Karpas-422 (cell line): ENCODE measurements at regions not wholly inside any gene's neighbourhood (a gene's known extent, or its start where the extent isn't known, plus 50 kb on each side); places are given as distances from the start of the nearest gene placed in this dataset.

Source experiments
- DNase-seq: peaks from one replicate; pipeline ENCODE4 v3.0.0-alpha.2; 2015
- H2AFZ ChIP-seq: fragments of 200-600 bp; sonication (generic); 2 replicates; pipeline ENCODE4 v1.6.1; 2014; ENCODE audit warnings: antibody characterized with exemption, low read length, mixed read lengths
- H3K27ac ChIP-seq: fragments of 200-600 bp; sonication (generic); 2 replicates; pipeline ENCODE4 v1.5.1; 2014; ENCODE audit warnings: mild to moderate bottlenecking, low read length, moderate library complexity
- H3K27me3 ChIP-seq: fragments of 200-600 bp; sonication (generic); 2 replicates; pipeline ENCODE4 v1.6.1; 2014; ENCODE audit warnings: low read length, mixed read lengths
- H3K36me3 ChIP-seq: fragments of 200-600 bp; sonication (generic); 2 replicates; pipeline ENCODE4 v1.6.1; 2014; ENCODE audit warnings: low read length, mixed read lengths; ENCODE audit not compliant: insufficient read depth
- H3K4me1 ChIP-seq: fragments of 200-600 bp; sonication (generic); 2 replicates; pipeline ENCODE4 v1.6.1; 2014; ENCODE audit warnings: mild to moderate bottlenecking, low read length, mixed read lengths
- H3K4me2 ChIP-seq: fragments of 200-600 bp; sonication (generic); 2 replicates; pipeline ENCODE4 v1.6.1; 2014; ENCODE audit warnings: low read length, low read depth, mild to moderate bottlenecking; ENCODE audit not compliant: poor library complexity, severe bottlenecking
- H3K4me3 ChIP-seq: fragments of 200-600 bp; sonication (generic); 2 replicates; pipeline ENCODE4 v1.5.1; 2014; ENCODE audit warnings: mild to moderate bottlenecking, antibody characterized with exemption, low read length, mixed read lengths
- H3K79me2 ChIP-seq: fragments of 200-600 bp; sonication (generic); 2 replicates; pipeline ENCODE4 v1.6.1; 2014; ENCODE audit warnings: mild to moderate bottlenecking, low read length, mixed read lengths
- H3K9ac ChIP-seq: fragments of 200-600 bp; sonication (generic); 2 replicates; pipeline ENCODE4 v1.6.0; 2014; ENCODE audit warnings: low read length
- H3K9me2 ChIP-seq: fragments of 200-600 bp; sonication (generic), shearing (Covaris generic); replicated peaks from 2 replicates; pipeline ENCODE4 v1.6.0; 2014; ENCODE audit warnings: mild to moderate bottlenecking, low read length, moderate library complexity; ENCODE audit not compliant: insufficient read depth
- H3K9me3 ChIP-seq: fragments of 300-700, 200-600 bp; sonication (generic); 2 replicates; pipeline ENCODE4 v1.6.1; 2014; ENCODE audit warnings: low read length, mixed read lengths
- H4K20me1 ChIP-seq: fragments of 200-600 bp; sonication (generic); 2 replicates; pipeline ENCODE4 v1.6.1; 2014; ENCODE audit warnings: mild to moderate bottlenecking, antibody characterized with exemption, low read length, low read depth; ENCODE audit not compliant: insufficient read depth

- H3K4me3 ChIP-seq, result no peak overlapping the region
- H3K4me1 ChIP-seq, result no peaks in the 10 kb centered on the region
- no peaks in the 10 kb centered on the region for H4K20me1 ChIP-seq
- H3K36me3 ChIP-seq, result no peaks in the 10 kb centered on the region
- no peak overlapping the region for H3K9ac ChIP-seq
- no peak overlapping the region for H3K27ac ChIP-seq
- H3K27me3 ChIP-seq, result no peaks in the 10 kb centered on the region
- H3K4me2 ChIP-seq, result no peak overlapping the region
- no peaks in the 10 kb centered on the region for H3K9me2 ChIP-seq
- no peak for DNase-seq
- H2AFZ ChIP-seq, result no peak overlapping the region
- no peaks in the 10 kb centered on the region for H3K79me2 ChIP-seq
- H3K9me3 ChIP-seq, result peaks cover 9% of the 10 kb centered on the region; the same call in 1 of the 2 replicates
Measured at GRCh38 chr3:7874116-7874515, 627.5 kb upstream of the LMCD1 start.

GRCh38 chr3:7875925-7876324 lies 625.7 kb upstream of the LMCD1 start:
- no peak overlapping the region for H3K27ac ChIP-seq
- no peaks in the 10 kb centered on the region for H3K27me3 ChIP-seq
- H3K4me1 ChIP-seq, result no peaks in the 10 kb centered on the region
- H3K9me2 ChIP-seq, result no peaks in the 10 kb centered on the region
- no peaks in the 10 kb centered on the region for H3K36me3 ChIP-seq
- no peak for DNase-seq
- H3K4me3 ChIP-seq, result no peak overlapping the region
- H2AFZ ChIP-seq, result no peak overlapping the region
- peaks cover 20% of the 10 kb centered on the region; the same call in 1 of the 2 replicates for H3K9me3 ChIP-seq
- no peak overlapping the region for H3K9ac ChIP-seq
- no peaks in the 10 kb centered on the region for H3K79me2 ChIP-seq
- H3K4me2 ChIP-seq, result no peak overlapping the region
- no peaks in the 10 kb centered on the region for H4K20me1 ChIP-seq

GRCh38 chr3:7876741-7877297 lies 624.8 kb upstream of the LMCD1 start:
- Histone ChIP-seq H3K27ac (no peak overlapping the region), H3K79me2 (no peaks in the 10 kb centered on the region), H3K36me3 (no peaks in the 10 kb centered on the region), H3K9ac (no peak overlapping the region), H3K9me3 (peaks cover 20% of the 10 kb centered on the region; the same call in 1 of the 2 replicates), H3K4me3 (no peak overlapping the region), H2AFZ (no peak overlapping the region), H3K4me1 (no peaks in the 10 kb centered on the region), H3K9me2 (no peaks in the 10 kb centered on the region), H4K20me1 (no peaks in the 10 kb centered on the region), H3K4me2 (no peak overlapping the region), H3K27me3 (no peaks in the 10 kb centered on the region)
- no peak for DNase-seq

GRCh38 chr3:7877312-7877711 lies 624.3 kb upstream of the LMCD1 start:
- H3K79me2 ChIP-seq, result no peaks in the 10 kb centered on the region
- H3K27ac ChIP-seq, result no peak overlapping the region
- H3K36me3 ChIP-seq, result no peaks in the 10 kb centered on the region
- no peaks in the 10 kb centered on the region for H4K20me1 ChIP-seq
- no peaks in the 10 kb centered on the region for H3K4me1 ChIP-seq
- peaks cover 20% of the 10 kb centered on the region; the same call in 1 of the 2 replicates for H3K9me3 ChIP-seq
- no peaks in the 10 kb centered on the region for H3K27me3 ChIP-seq
- H3K9me2 ChIP-seq, result no peaks in the 10 kb centered on the region
- DNase-seq, result no peak
- no peak overlapping the region for H3K4me3 ChIP-seq
- H3K4me2 ChIP-seq, result no peak overlapping the region
- no peak overlapping the region for H2AFZ ChIP-seq
- H3K9ac ChIP-seq, result no peak overlapping the region

GRCh38 chr3:7879572-7879971 lies 622.1 kb upstream of the LMCD1 start:
- Histone ChIP-seq H3K79me2 (no peaks in the 10 kb centered on the region), H3K27me3 (no peaks in the 10 kb centered on the region), H3K9ac (no peak overlapping the region), H3K27ac (no peak overlapping the region), H3K9me3 (peaks cover 20% of the 10 kb centered on the region; the same call in 1 of the 2 replicates), H4K20me1 (no peaks in the 10 kb centered on the region), H3K4me2 (no peak overlapping the region), H3K9me2 (no peaks in the 10 kb centered on the region), H3K4me3 (no peak overlapping the region), H2AFZ (no peak overlapping the region), H3K4me1 (no peaks in the 10 kb centered on the region), H3K36me3 (no peaks in the 10 kb centered on the region)
- no peak for DNase-seq

GRCh38 chr3:7881946-7882345 lies 619.7 kb upstream of the LMCD1 start:
- Histone ChIP-seq H4K20me1 (no peaks in the 10 kb centered on the region), H3K4me2 (no peak overlapping the region), H3K4me3 (no peak overlapping the region), H3K9me3 (peaks cover 20% of the 10 kb centered on the region; the same call in 1 of the 2 replicates), H3K4me1 (no peaks in the 10 kb centered on the region), H3K9me2 (no peaks in the 10 kb centered on the region), H3K79me2 (no peaks in the 10 kb centered on the region), H3K27me3 (no peaks in the 10 kb centered on the region), H3K27ac (no peak overlapping the region), H3K36me3 (no peaks in the 10 kb centered on the region), H2AFZ (no peak overlapping the region), H3K9ac (no peak overlapping the region)
- DNase-seq, result no peak

- Histone ChIP-seq H3K4me1 (no peaks in the 10 kb centered on the region), H2AFZ (no peak overlapping the region), H3K9me2 (no peaks in the 10 kb centered on the region), H3K27ac (no peak overlapping the region), H3K9me3 (peaks cover 5% of the 10 kb centered on the region), H4K20me1 (no peaks in the 10 kb centered on the region), H3K27me3 (no peaks in the 10 kb centered on the region), H3K4me3 (no peak overlapping the region), H3K79me2 (no peaks in the 10 kb centered on the region), H3K9ac (no peak overlapping the region), H3K36me3 (no peaks in the 10 kb centered on the region), H3K4me2 (no peak overlapping the region)
- no peak for DNase-seq
Measured at GRCh38 chr3:7897655-7898054, 604.0 kb upstream of the LMCD1 start.

GRCh38 chr3:7913283-7913682 lies 588.3 kb upstream of the LMCD1 start:
- peaks cover 6% of the 10 kb centered on the region; the same call in 1 of the 2 replicates for H3K9me3 ChIP-seq
- no peak for DNase-seq
- no peak overlapping the region for H3K4me2 ChIP-seq
- H4K20me1 ChIP-seq, result no peaks in the 10 kb centered on the region
- no peaks in the 10 kb centered on the region for H3K79me2 ChIP-seq
- no peak overlapping the region for H3K9ac ChIP-seq
- H2AFZ ChIP-seq, result no peak overlapping the region
- H3K4me3 ChIP-seq, result no peak overlapping the region
- no peaks in the 10 kb centered on the region for H3K27me3 ChIP-seq
- H3K4me1 ChIP-seq, result no peaks in the 10 kb centered on the region
- no peaks in the 10 kb centered on the region for H3K9me2 ChIP-seq
- H3K27ac ChIP-seq, result no peak overlapping the region
- H3K36me3 ChIP-seq, result no peaks in the 10 kb centered on the region
